ENCODE measurements at regions not wholly inside any gene's neighbourhood (a gene's known extent, or its start where the extent isn't known, plus 50 kb on each side); places are given as distances from the start of the nearest gene placed in this dataset.

DNA sequence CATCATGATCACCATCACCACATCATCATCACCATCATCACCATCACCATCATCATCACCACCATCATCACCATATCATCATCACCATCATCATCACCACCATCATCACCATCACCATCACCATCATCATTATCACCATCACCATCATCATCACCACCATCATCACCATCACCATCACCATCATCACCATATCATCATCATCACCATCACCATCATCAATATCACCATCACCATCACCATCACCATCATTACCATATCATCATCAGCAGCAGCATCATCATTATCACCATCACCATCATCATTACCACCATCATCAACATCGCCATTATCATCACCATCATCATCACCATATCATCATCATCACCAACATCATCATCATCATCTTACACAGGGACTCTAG, 351.1 kb downstream of the MIAT start:
- DNase-seq (ENCODE audit: low spot score): no peak

DNA sequence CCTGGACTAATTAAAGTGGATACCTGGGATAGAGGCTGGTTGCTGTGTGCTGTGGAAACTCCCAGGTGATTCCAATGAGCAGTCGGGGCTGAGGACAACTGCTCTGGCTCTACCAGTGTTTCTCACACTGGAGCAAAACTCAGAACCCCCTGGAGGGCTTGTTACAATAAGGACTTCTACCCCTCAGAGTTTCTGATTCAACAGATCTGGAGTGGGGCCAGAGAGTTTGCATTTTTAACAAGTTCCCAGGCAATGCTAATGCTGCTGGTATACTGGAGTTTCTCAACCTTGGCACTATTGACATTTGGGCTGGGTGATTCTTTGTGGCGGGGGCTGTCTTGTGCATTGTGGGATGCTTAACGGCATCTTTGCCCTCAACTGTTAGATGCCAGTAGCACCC, 353.7 kb downstream of the MIAT start:
- DNase-seq (ENCODE audit: low spot score): no peak

DNA sequence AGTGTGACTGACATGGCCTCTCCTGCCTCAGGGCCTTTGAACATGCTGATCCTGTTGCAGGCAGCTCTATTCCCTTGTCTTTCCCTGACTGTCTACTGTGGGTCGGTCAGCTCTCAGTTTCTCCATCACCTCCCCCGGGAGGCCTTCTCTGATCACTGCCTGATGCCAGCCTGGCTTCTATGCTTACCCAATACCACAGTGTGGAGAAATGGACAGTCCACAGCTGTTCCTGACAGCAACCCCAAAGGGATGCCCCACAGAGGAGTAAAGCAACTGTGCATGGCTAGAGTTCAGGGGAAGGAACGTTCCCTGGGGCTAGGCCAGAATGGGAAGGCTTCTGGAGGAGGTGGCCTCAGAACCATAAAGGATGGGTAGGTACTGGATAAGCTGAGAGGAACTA, 354.3 kb downstream of the MIAT start:
- no peak for DNase-seq (ENCODE audit: low spot score)

DNA sequence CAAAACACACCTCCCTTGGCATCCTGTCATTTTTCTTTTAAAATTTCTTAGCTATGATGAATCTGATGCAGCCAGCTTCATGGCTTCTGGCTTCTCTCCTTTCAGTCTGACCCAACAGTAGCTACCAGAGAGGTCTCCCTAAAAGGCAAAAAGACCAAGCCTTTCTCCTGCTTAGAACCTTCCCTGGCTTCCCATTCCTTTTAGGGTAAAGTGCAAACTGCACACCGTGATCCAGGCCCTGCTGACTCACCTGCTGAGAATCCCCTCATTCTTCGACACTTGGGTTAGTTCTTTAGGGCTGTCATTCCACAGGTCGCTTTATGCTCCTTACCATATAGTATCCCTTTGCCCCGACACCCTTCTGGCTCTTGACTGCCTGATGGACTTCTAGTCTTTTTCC, 362.4 kb downstream of the MIAT start:
- DNase-seq (ENCODE audit: low spot score): no peak

DNA sequence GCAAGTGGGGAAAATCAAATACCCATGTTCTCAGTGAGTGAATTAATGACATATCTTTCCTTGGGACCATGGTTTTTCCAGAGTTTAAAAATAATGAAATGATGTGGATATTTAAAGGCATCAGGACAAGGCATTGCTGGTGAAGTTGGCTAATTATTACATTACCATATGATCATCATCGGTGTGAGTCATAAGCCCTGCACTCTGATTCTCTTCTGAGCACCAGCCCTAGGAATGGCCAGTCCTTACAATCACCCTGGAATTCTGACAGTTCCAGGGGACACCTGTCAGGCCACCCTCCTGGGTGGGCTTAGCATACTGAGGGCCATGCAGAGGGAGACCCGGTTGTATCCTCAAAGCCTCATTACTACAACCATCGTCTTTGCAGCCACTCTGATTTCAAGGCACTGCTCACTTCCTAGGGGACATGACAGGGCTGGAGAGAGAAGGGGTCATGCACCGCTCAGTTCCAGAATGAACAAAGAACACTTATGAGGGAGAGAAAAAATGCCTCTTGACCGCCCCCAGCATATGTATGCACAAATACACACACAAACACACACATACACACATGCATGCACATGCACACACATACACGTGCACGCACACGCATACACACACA, 365.0 kb downstream of the MIAT start:
- no peak for DNase-seq (ENCODE audit: low spot score)

DNA sequence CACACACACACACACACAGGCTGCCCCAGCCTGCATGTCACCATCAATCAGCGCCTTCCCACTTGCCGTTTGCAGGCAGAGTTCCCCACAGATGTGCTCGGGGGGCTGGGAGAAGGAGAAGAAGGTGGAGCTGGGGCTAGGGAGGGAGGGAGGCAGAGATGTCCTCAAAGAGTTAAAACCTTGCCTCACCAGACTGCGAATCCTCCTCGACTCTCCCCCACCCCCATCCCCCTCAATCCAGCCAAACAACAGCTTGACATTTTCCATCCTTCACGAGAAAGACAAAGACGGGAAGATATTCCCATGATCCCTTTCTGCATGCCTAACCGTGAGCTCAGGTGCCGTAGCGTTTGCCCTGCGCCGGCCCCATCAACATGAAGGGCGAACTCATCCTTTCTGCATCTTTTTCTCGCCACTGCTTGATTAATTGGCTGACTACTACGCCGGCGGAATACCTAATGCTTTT, 365.5 kb downstream of the MIAT start:
- no peak for DNase-seq (ENCODE audit: low spot score)

DNA sequence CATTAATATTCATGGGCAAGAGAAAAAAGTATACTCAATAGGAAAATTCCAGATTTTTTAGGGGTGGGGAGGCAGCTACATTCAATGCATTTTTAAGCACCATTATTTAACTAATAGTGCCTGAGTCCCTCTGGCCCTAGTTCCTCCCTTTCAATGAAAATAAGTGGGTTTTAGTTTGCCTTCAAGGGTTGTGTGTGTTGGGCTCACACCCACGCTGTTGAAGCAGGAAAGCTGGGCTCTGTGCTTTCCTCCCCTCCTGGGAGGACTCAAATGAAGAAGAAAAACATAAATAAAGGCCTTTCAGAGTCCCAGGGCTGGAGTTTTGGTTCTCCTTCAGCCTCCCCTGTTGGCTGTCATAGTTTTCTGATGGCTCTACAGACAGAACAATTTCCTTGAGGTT, 366.2 kb downstream of the MIAT start:
- DNase-seq (ENCODE audit: low spot score): no peak

DNA sequence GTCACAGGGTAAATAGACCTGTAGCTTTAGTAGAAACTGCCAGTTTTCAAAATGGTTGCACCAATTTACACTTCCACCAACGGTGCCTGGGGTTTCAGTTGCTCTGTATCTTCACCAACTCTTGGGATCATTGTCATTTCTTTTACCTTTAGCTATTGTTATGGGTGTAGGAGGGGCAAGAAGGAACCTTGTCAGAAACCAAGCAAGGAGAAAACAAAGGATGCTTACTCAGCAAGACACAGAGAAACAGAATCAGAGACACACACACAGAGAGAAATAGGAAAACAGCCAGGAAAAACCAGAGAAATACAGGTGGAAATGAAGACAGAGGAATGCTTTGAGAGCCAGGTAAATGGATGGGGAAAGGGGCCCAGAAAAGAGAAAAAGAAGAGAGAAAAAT, 367.6 kb downstream of the MIAT start:
- DNase-seq (ENCODE audit: low spot score): no peak

DNA sequence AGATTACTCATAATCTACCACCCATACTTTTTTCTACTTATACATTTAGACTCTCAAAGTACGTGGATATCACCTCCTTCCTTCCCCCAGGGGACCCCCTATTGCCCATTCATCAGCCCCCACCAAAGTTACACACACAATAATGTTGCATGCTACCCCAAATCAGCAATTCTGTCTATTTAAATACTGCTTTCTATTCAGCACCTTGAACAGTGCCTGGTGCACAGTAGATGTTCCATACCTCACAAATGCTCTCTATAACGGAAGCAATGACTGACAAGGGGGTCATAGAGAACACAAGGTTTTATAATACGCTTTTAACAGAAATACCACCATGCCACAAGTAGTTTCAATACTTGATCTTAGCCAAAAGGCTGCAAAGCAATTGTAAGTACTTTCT, 370.7 kb downstream of the MIAT start:
- no peak for DNase-seq (ENCODE audit: low spot score)

DNA sequence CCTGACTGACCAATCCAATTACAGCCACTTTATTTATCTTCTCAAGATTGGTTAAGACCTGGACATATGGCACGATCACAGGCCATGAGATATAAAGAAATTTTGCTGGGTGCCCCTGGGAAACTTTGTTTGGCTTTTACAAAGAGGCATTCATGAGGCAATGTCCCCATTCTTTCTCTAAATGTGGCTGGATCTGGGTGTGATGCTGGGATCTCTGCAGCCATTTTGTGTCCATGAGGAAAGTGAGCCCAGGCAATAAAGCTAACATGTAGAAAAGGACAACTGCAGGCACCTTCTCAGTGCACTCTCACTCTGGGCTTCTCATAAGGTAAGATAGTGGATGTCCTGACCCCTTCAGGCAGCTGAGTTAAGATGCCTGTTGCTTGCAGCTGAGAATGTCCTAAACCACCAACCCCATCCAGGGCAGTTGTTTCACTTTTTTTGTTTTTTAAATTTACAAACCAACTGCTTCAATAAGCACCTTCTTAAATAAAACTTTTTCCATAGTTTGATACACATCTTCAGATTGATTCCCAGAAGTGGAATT, 372.3 kb downstream of the MIAT start:
- DNase-seq (ENCODE audit: low spot score): no peak

DNA sequence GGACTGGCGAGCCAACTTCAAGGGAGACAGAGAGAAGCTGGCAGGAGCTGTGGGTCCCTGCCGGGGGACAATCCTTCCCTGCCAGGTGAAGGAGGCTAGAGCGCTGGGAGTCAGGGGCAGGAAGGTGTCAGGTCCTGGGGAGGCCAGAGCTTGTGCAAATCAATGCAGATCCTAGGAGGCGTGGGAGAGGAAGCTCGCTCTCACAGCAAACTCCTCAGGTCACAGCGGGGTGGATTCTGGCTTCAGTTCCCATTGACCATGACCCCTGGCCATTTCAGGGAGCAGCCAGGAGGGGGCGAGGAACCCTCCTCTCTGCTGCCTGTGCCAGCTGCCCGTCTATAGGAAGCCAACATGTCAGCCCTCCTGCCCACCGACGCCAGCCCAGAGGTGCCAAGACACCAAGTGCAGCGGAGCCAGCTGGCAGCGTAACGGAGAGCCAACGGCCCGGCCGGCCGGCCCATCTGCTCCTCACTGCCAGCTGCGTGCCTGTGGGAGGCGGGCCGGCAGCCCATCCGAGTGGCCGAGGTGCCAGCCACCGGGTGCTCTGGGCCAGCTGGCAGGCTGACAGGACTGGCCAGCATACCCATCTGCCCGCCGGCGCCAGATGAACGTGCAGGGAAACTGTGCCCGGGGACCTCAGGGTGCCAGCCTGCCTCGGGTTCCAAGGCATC, 374.8 kb downstream of the MIAT start:
- DNase-seq (ENCODE audit: low spot score): no peak

DNA sequence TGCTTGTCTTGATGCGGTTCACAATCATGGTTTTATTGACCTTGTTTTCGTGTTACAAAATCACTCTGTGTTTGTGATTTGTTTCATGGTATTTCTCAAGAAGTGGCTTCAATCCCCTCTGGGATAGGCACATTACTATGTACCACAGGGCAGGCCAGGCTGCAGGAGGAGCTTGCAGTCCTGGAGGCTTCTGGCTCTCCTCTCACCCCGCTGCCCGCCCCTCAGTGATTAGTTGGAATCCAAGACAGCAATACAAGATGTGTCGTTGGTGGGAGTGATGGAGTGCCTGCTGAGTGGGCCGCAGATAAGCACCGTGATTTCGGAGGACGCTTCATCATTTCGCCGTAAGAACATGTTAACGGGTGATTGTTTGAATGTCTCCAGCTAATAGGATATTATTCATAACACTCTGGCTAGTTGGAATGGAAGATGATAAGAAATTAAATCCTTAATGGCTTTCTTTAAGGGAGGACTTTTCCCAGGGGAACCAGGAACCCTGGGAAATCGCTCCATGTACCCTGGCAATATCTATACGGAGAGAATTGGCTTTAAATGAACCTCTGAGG, 384.4 kb downstream of the MIAT start:
- DNase-seq (ENCODE audit: low spot score): no peak

DNA sequence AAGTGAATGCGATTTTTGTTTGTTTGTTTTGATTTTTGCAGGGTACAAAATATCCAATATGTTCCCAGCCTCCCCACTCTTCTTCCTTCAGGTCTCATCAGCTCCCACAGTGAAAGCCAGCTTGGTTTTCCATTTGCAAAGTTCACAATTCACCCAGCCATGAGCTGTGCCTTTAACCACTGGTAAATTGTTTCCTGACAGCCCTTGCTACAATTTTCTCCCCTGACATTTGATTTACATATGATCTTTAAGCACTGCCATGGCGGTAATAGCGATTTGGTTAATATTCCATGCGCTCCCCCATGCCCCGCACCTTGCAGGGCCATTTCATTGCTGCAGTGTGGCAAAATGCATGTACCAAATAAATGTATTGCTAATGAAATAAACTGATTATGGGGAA, 385.9 kb downstream of the MIAT start:
- no peak for DNase-seq (ENCODE audit: low spot score)

DNA sequence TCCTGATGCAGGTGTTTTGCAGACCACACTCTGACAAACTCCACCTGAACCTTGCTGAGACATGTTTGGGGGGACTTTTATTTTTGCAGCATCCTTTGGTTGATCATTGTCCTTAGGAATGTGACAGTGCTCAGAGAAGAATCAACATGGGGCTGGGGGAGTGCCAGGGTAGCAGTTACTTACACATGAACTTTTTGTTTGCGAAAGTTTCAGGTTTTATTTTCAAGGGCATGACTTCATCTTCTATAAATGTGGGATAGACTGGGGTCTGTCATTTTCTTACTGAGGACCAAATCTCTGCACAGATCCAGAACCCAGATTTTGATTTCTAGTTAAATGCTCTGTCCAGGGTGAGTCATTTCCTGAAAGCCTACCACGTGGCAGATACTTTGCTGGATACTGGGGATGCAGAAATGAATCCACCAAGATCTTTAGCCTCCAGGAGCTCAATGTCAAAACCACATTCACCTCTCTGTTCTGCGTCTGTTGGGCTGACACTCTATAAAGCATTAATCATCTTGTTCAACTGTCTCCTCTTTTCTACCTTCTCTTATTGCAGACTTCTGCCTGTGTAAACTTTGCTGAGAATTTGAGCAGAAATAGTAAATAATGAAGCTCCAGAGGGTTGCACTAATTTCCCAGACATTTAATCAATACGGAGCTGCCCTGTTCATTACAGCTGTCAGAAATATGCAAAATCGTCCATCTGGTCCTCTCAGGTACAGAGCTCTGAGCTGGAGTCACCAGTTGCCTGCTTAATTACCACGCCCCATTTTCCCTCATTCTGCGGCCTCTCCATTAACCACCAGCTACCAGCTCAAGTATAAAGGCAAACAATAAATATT, 387.9 kb downstream of the MIAT start:
- no peak for DNase-seq (ENCODE audit: low spot score)

DNA sequence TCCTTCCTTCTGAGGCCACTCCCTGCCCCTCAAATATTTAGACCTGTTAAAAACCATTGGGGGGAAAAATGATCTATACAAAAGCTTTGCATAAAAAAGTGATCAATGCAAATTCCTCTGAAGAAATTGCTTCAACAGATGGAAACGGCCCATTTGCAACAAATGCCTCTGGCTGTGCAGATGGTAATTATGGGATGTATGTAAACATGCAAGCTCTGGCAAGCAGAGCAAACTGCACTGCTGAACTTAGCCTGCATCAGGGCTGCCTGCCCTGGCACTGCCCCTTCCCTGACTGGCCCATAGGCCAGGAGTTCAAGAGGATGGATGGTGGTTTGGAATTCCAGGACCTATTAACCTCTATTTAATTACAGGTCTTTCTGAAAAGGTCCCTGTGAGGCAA, 388.7 kb downstream of the MIAT start:
- no peak for DNase-seq (ENCODE audit: low spot score)

DNA sequence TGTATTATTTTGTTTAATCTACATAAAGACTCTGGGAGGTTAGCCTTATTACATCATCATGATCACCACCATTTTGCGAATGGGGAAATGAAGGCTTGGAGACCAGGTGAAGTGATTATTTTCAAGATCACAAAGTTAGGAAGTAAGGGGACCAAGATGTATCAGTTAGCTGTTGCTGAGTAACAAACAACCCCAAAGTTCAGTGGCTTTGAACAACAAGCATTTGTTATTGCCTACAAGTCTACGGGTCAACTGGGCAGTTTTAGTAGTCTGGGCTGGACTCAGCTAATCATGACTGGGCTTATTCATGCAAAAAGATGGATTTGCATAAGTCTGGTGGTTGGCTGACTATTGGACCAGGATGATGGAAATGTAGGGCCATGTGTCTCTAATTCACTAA, 389.2 kb downstream of the MIAT start:
- DNase-seq (ENCODE audit: low spot score): no peak

DNA sequence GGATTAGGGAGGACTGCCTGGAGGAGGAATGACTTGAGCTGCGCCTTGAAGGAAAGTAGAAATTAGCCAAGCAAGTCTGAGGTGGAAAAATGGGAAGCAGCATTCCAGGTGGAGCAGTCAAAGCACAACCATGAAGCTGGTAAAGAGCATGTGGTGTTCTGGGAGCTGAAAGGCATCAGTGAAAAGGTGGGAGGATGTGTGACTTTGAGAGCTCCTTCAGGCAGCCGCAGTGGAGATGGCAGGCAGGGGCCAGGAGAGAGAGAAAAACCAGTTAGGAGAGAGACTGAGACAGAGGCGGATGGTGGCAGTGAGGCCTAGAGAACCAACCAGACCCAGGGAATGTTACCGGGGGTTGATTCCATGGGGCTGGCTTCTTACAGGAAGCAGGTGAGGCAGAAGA, 393.4 kb downstream of the MIAT start:
- no peak for DNase-seq (ENCODE audit: low spot score)

DNA sequence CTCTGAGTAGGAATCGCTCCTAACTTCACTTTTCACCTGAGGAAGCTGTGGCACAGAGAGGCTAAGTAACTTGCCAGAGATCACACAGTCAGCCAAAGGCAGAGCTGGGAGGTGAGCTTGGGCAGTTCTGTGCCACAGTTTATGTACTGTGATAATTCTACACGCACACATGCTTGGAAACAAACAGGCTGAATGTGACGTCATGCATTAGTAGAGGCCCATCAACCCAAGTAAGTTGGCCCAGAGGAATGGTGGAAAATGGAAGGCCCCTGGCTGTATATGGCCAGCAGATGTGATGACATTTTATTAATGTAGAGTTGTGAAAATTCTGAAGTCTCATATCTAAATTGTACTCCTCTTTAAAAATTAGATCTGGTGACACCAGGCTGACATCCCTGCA, 394.0 kb downstream of the MIAT start:
- no peak for DNase-seq (ENCODE audit: low spot score)

DNA sequence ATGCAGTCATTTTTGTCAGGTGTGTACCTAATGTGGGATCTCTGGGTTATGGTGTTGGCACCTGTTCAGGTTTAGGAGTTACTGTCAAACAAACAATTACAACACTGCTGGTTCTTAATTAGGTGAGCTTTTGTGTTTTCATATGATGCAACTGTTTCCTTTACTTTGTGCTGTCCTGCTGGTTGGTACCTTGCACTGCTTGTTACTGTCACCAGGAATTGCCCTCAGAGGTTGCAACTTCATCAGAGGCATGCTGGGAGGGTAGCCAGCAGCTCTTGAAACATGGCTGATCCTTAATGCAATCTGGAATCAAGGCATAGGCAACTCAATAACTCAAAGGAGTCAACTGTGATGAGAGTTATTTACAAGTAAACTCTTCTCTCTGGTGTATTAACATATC, 400.3 kb downstream of the MIAT start:
- DNase-seq (ENCODE audit: low spot score): no peak

DNA sequence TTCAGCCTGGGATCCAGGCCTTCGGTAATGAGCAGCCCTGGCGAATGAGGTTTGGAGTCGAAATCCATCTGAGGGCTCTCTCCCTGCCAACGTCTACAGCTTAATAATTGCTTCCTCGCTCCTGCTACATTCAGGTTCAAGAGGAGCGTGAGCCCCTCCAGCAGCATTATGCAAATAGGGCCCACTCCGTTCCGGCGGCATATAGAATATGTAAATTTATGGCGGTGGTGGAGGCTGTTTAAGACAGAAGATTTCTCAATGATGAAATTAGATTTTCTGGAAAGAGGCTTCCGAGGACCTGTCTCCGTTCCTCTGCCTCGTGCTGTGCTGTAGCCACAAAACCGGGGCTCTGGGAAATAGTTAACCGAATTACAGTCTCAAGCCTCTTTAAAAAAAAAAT, 402.8 kb downstream of the MIAT start:
- no peak for DNase-seq (ENCODE audit: low spot score)

DNA sequence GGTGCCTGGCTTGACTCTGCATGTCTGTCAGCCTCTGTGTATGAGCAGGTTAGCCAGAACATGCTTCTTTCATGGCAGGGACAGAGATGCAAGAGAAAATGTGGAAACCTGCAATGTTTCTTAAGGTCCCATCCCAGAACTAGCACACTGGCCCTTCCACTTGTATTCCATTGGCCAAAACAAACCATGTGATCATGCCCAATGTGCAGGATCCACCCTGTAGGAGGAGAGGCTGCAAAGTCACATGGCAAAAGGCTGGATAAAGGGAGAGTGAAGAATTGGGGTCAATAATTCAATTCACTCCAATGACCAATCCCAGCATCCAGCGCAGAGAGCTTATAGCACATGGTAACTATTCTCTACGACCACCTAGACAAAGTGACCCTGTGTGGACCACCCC, 405.5 kb downstream of the MIAT start:
- DNase-seq (ENCODE audit: low spot score): no peak

DNA sequence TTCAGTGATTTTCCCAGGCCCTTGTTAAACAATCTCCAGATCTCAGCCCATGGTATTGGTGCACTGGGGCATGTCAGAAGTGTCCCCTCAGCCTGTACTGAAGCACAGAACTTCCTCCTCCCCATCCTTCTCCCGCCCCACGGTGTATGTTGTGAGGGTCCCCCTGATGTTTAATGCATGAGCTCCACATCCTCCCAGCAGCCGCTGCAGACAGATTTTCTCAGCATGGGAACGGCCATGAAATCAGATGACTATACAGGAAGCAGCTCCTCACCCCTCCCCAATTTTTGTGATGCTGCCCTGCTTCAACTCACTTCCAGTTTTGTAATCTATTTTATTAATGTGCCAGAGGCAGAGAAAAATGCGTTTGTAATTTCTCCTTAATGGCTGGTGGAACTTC, 406.0 kb downstream of the MIAT start:
- no peak for DNase-seq (ENCODE audit: low spot score)

DNA sequence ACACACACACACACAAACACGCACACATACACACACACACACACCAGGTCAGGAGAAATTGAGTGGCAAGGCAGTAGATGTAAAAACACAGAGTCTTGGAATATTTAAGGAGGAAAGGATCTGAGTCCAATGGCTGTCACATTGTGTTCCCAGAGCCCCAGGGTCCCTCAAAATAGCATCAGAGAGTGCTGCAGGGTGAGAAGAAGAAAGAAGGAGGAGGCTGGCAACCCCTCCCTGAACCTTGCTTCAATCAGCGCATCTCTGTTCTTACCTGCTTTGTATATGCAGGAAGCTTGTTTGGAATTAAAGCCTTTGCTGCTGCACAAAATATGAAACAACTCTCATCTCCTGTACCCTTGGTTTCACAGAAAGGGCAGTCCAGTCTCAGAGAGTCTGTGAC, 406.5 kb downstream of the MIAT start:
- no peak for DNase-seq (ENCODE audit: low spot score)
